ENCODE measurements at regions not wholly inside any gene's neighbourhood (a gene's known extent, or its start where the extent isn't known, plus 50 kb on each side); places are given as distances from the start of the nearest gene placed in this dataset.

DNA sequence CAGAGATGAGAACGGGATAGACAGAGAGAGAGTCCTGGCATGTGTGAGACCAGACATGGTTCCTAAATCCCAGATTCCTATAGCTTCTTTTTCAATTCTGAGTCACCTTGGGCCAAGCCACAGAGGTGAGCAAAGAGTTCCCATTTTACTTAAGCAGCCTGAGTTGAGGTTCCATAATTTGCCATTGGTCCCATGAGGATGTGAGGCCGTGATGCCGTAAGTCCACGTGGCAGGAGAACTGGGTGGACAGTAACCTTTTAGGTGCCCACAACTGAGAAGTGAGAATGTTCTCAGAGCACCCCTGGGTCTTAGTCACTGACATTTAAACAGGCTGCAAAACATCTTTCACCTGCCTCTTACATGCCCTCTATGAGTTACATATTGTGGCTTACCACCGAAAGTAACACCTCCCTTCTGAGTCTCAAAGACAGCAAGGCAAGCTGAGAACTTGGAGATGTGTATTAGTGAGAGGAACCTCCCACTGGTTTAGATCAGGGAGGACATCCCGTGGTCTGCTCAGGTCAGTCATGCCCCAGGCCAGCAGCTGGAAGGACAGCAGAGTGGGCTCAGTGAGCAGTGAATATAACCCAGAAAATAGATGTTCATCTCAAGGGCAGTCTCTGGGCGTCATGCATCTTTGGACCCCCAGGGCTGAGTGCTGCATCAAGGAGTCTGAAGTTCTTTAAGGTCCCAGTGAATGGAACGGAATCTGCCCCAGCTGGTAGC is 127.9 kb upstream of the LGALSL start:
- no peak for DNase-seq (ENCODE audit: low spot score in 2 of 2)
- TF ChIP-seq, protein P1, sequence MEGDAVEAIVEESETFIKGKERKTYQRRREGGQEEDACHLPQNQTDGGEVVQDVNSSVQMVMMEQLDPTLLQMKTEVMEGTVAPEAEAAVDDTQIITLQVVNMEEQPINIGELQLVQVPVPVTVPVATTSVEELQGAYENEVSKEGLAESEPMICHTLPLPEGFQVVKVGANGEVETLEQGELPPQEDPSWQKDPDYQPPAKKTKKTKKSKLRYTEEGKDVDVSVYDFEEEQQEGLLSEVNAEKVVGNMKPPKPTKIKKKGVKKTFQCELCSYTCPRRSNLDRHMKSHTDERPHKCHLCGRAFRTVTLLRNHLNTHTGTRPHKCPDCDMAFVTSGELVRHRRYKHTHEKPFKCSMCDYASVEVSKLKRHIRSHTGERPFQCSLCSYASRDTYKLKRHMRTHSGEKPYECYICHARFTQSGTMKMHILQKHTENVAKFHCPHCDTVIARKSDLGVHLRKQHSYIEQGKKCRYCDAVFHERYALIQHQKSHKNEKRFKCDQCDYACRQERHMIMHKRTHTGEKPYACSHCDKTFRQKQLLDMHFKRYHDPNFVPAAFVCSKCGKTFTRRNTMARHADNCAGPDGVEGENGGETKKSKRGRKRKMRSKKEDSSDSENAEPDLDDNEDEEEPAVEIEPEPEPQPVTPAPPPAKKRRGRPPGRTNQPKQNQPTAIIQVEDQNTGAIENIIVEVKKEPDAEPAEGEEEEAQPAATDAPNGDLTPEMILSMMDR (IDR thresholded peaks at IDR 0.05), result no peak
- TF ChIP-seq POLR2A (IDR thresholded peaks at IDR 0.05), result no peak

DNA sequence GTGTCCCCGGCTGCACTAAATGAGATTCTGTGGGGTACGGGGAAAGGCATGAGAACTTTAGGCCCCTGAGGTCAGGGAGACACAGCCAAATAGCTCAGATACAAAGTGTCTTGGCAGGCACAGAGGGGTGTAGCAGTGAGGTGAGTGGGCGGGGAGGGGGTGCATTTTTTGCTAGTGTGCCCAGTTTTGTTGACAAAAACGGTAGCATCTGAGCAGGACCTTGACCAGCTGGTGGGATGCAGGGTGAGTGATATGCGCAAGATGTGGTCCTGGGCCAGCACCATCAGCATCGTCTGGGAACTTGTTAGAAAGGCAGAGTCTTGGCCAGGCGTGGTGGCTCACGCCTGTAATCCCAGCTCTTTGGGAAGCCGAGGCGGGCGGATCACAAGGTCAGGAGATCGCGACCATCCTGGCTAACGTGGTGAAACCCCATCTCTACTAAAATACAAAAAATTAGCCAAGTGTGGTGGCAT is 127.3 kb upstream of the LGALSL start:
- no peak for TF ChIP-seq POLR2A (IDR thresholded peaks at IDR 0.05)
- TF ChIP-seq, protein P1 (IDR thresholded peaks at IDR 0.05), result no peak
- peak in 1 of 2 donors; percentile 68 for DNase-seq (ENCODE audit: low spot score in 2 of 2)
- WGBS, 2 donors, result 75 to 85% methylated on average over 14 of the region's 14 CpGs
- intact Hi-C loops (cut with DNase I; ENCODE audit: low total_unique reads), result no loop called here
- no peak overlapping the region for H3K4me3 ChIP-seq (ENCODE audit: low read depth, poor library complexity, severe bottlenecking)

More for the DNA sequence above, 127.9 kb upstream of the LGALSL start:
- 83 to 84% methylated on average over 8 of the region's 8 CpGs for WGBS, 2 donors
- no peak overlapping the region for H3K4me3 ChIP-seq (ENCODE audit: low read depth, poor library complexity, severe bottlenecking)
- intact Hi-C loops (cut with DNase I; ENCODE audit: low total_unique reads), result no loop called here

DNA sequence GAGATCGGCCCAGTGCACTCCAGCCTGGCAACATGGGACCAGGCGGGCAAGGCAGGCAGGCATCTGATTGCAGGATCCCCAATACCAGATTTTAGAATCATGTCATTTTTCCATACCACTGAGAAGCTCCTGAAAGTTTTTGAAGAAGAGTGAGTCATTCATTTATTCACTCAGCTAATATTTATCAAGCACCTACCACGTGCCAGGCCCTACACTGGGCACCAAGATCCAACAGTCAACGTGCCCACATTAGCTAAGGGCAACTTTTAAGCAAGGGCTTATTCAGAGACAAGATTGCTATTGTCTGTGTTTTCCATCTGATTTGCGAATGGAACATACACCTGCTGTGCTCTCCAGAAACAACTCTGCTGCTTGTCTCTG is 126.8 kb upstream of the LGALSL start:
- TF ChIP-seq, protein P1 (IDR thresholded peaks at IDR 0.05), result no peak
- no peak for TF ChIP-seq POLR2A (IDR thresholded peaks at IDR 0.05)
- peak in 1 of 2 donors; percentile 78 for DNase-seq (ENCODE audit: low spot score in 2 of 2)
- intact Hi-C loops (cut with DNase I; ENCODE audit: low total_unique reads), result no loop called here
- H3K4me3 ChIP-seq (ENCODE audit: low read depth, poor library complexity, severe bottlenecking), result no peak overlapping the region
- 71 to 80% methylated on average over 5 of the region's 5 CpGs for WGBS, 2 donors

DNA sequence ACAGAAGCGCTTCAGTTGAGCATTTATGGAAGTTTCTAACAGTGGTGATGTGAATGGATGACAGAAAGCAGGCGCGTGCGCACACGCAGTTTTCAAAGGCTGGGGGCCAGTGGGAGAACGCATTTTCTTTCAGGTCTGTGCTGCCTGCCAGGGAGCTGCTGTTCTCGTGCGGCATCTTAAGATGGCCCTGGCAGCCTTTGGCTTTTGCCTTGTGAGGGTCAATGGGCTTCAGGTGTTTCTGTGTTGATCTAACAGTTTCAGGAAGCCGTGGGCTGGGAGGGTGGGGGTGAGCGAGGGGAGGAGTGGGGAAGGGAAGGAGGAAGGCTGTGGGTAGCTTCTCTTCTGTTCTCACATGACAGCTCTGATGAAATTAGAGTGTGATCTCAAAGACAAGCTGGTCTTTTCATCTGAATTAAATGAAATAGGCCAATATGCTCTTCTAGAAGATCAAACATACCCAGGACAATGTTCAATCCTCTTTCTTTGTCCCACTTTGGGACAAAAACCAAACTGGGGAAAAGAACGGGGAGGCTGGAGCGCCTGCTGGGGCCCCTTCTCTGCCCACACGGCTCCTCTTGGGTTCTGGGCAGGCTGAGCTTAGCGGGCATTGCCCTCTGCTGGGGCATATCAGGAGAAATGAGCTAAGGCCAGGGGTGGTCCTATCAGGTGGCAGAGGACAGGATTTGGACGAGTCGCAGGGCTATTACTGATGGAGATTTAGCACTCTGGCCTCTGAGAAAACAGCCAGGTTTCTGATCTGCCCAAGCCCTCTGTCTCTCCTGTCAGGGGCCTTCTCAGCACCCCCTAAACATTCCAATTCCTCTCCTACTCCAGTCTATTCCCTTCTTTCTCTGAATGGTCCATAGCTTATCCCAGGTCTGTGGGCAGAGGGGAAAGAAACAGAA is 126.2 kb upstream of the LGALSL start:
- peak in 1 of 2 donors; percentile 83 for DNase-seq (ENCODE audit: low spot score in 2 of 2)
- intact Hi-C loops (cut with DNase I; ENCODE audit: low total_unique reads), result no loop called here
- no peak for TF ChIP-seq POLR2A (IDR thresholded peaks at IDR 0.05)
- TF ChIP-seq, protein P1 (IDR thresholded peaks at IDR 0.05), result no peak
- WGBS, 2 donors, result 62 to 81% methylated on average over 16 of the region's 16 CpGs
- H3K4me3 ChIP-seq (ENCODE audit: low read depth, poor library complexity, severe bottlenecking), result no peak overlapping the region

DNA sequence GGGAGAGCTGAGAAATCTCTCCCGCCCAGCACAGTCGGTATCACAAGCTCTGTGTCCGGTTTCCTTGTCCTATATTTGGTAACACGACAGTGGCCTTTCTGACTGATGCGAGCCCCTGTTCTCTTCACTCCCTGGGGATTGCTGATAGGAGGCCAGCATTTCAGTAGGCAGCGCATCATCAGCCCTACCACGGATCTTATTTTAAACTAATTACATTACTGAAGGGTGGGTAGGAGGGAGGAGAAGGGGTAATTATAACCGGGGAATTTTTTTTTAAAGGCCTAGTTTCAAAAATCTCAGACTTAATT is 125.6 kb upstream of the LGALSL start:
- 42 to 56% methylated on average over 8 of the region's 8 CpGs for WGBS, 2 donors
- TF ChIP-seq, protein P1 (IDR thresholded peaks at IDR 0.05), result no peak
- TF ChIP-seq POLR2A (IDR thresholded peaks at IDR 0.05), result no peak
- DNase-seq (ENCODE audit: low spot score in 2 of 2), result peak in 1 of 2 donors; percentile 60
- intact Hi-C loops (cut with DNase I; ENCODE audit: low total_unique reads), result no loop called here
- H3K4me3 ChIP-seq (ENCODE audit: low read depth, poor library complexity, severe bottlenecking), result no peak overlapping the region

Measured in lower leg skin (tissue), 4 donors.